ENCODE measurements at regions not wholly inside any gene's neighbourhood (a gene's known extent, or its start where the extent isn't known, plus 50 kb on each side); places are given as distances from the start of the nearest gene placed in this dataset.
A peak's percentile ranks its signal among the peaks of the same experiment; 100 is the strongest.

- no peak for DNase-seq
Observed at GRCh38 chr10:78856421-78856820, 212.3 kb upstream of the ZMIZ1 start.

- DNase-seq, result no peak
Observed at GRCh38 chr10:78857193-78857592, 211.6 kb upstream of the ZMIZ1 start.

- no peak for DNase-seq
Observed at GRCh38 chr10:78859266-78859665, 209.5 kb upstream of the ZMIZ1 start.

- DNase-seq, result no peak
Observed at GRCh38 chr10:78859769-78860168, 209.0 kb upstream of the ZMIZ1 start.

GRCh38 chr10:78860260-78860914, 208.4 kb upstream of the ZMIZ1 start:
- DNase-seq, result no peak

- no peak for DNase-seq
Observed at GRCh38 chr10:78861529-78862327, 207.0 kb upstream of the ZMIZ1 start.

GRCh38 chr10:78862328-78862640, 206.5 kb upstream of the ZMIZ1 start:
- DNase-seq, result no peak

- DNase-seq, result no peak
Observed at GRCh38 chr10:78863140-78863905, 205.4 kb upstream of the ZMIZ1 start.

- DNase-seq, result no peak
Observed at GRCh38 chr10:78863906-78864239, 204.9 kb upstream of the ZMIZ1 start.

GRCh38 chr10:78864761-78865537, 203.8 kb upstream of the ZMIZ1 start:
- peak; percentile 1 for DNase-seq

GRCh38 chr10:78865538-78865875, 203.3 kb upstream of the ZMIZ1 start:
- DNase-seq, result no peak

GRCh38 chr10:78865931-78866717, 202.6 kb upstream of the ZMIZ1 start:
- DNase-seq, result no peak

- DNase-seq, result no peak
Observed at GRCh38 chr10:78866731-78867554, 201.8 kb upstream of the ZMIZ1 start.

GRCh38 chr10:78867555-78867939, 201.2 kb upstream of the ZMIZ1 start:
- DNase-seq, result no peak

- DNase-seq, result no peak
Observed at GRCh38 chr10:78868048-78868447, 200.7 kb upstream of the ZMIZ1 start.

GRCh38 chr10:78868456-78868855, 200.3 kb upstream of the ZMIZ1 start:
- DNase-seq, result peak; percentile 5

GRCh38 chr10:78868861-78869260, 199.9 kb upstream of the ZMIZ1 start:
- no peak for DNase-seq

- DNase-seq, result no peak
Observed at GRCh38 chr10:78869508-78870454, 199.0 kb upstream of the ZMIZ1 start.

GRCh38 chr10:78870458-78870857, 198.3 kb upstream of the ZMIZ1 start:
- no peak for DNase-seq

- DNase-seq, result no peak
Observed at GRCh38 chr10:78871796-78872195, 197.0 kb upstream of the ZMIZ1 start.

GRCh38 chr10:78873413-78873812, 195.4 kb upstream of the ZMIZ1 start:
- DNase-seq, result no peak

Data from activated CD4-positive, alpha-beta T cell treated with anti-CD3 and anti-CD28 coated beads for 1 hour (primary cell).